Activated CD8-positive, alpha-beta T cell treated with anti-CD3 and anti-CD28 coated beads for 36 hours (primary cell): ENCODE measurements at regions not wholly inside any gene's neighbourhood (a gene's known extent, or its start where the extent isn't known, plus 50 kb on each side); places are given as distances from the start of the nearest gene placed in this dataset.

Source experiments
- ATAC-seq: fragments of 200-7000 bp; cut with Tn5 transposase; one replicate; pipeline ENCODE4 v1.10.0; 2021; ENCODE audit warnings: mild to moderate bottlenecking, moderate library complexity
- CTCF ChIA-PET: fragments of 350-600 bp; sonication (Branson Sonifier 250); formaldehyde crosslinking; loops from one replicate; lab custom pipeline; 2021; ENCODE audit warnings: antibody characterized with exemption; lab: Charles Lee
- POLR2A ChIA-PET: fragments of 350-600 bp; sonication (Branson Sonifier 250); formaldehyde crosslinking; loops from one replicate; lab custom pipeline; 2021; ENCODE audit warnings: antibody characterized with exemption; lab: Charles Lee
- DNase-seq: peaks from one replicate; pipeline ENCODE4 v3.0.0-alpha.2; 2020
- H3K27ac Mint-ChIP-seq: one replicate; pipeline ENCODE4 v1.8.0; 2021; ENCODE audit warnings: mild to moderate bottlenecking, mixed read lengths
- H3K27me3 Mint-ChIP-seq: one replicate; pipeline ENCODE4 v1.8.0; 2021; ENCODE audit warnings: mixed read lengths
- H3K36me3 Mint-ChIP-seq: one replicate; pipeline ENCODE4 v1.8.0; 2021; ENCODE audit warnings: low read depth, mixed read lengths
- H3K4me1 Mint-ChIP-seq: one replicate; pipeline ENCODE4 v1.8.0; 2021; ENCODE audit warnings: low read depth, mixed read lengths
- H3K4me3 Mint-ChIP-seq: one replicate; pipeline ENCODE4 v1.8.0; 2021; ENCODE audit warnings: mild to moderate bottlenecking, moderate library complexity, mixed read lengths
- H3K9me3 Mint-ChIP-seq: one replicate; pipeline ENCODE4 v1.8.0; 2021; ENCODE audit warnings: mixed read lengths
- CTCF ChIP-seq: fragments of 200-600 bp; IDR thresholded peaks from one replicate; pipeline ENCODE4 v1.8.0; 2022; ENCODE audit warnings: antibody characterized with exemption, mild to moderate bottlenecking
- intact Hi-C: fragments of 100-400 bp; cut with micrococcal nuclease; formaldehyde crosslinking; loops from one replicate; pipeline ENCODE4 v1.10.0; 2022

DNA sequence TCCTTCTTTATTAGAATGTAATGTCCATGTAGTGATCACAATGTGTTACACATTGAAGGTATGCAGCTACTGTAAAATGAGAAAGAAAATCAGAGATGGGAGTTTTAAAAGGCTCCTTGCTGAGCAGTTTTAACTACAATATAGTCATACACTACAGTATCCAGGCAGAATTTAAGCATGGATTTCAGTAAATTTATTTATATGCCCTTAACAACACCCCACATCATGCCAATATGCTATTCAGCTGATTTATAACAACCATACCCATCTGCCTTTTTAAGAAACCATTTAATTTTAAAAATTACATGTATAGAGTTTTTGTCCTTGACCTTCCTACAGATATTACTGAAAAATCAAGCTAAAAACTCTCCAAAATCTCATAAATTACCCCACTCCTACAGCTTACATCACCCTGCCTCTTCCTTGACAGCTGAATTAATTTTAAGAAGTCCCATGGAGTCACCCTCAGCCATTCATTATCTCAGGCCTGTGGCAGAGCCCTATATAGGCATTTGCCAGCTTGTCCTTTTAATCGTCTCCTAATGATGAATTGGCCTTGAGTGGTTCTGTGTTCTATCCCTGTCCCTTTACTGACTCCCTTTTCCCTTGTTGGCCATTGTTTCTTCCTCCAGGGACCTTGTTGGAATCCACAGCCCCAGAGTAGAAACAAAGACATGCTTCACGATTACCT is 797.6 kb upstream of the ARRDC4 start:
- Mint-ChIP-seq H3K36me3 (no peaks in the 10 kb centered on the region), H3K4me3 (no peak overlapping the region), H3K27ac (no peak overlapping the region), H3K9me3 (peaks cover 5% of the 10 kb centered on the region), H3K4me1 (no peaks in the 10 kb centered on the region), H3K27me3 (no peaks in the 10 kb centered on the region)
- intact Hi-C loops: loop anchor here (10.0 kb wide), 1 partner anchor 62 kb away; no protein-coding TSS in a partner anchor
- no peak for DNase-seq
- ChIA-PET CTCF (no interaction called here), POLR2A (no interaction called here)
- no peak for ATAC-seq
- TF ChIP-seq CTCF: no peak

GRCh38 chr15:97165205-97165604 is 795.3 kb upstream of the ARRDC4 start:
- no peak for TF ChIP-seq CTCF
- Mint-ChIP-seq H3K9me3 (peaks cover 5% of the 10 kb centered on the region), H3K27ac (no peak overlapping the region), H3K36me3 (no peaks in the 10 kb centered on the region), H3K4me3 (no peak overlapping the region), H3K27me3 (no peaks in the 10 kb centered on the region), H3K4me1 (no peaks in the 10 kb centered on the region)
- no peak for DNase-seq
- ChIA-PET POLR2A (no interaction called here), CTCF (no interaction called here)
- intact Hi-C loops: loop anchor here (10.0 kb wide), 1 partner anchor 60 kb away; no protein-coding TSS in a partner anchor
- ATAC-seq: no peak

GRCh38 chr15:97168704-97169475 is 791.6 kb upstream of the ARRDC4 start:
- Mint-ChIP-seq H3K27ac (no peak overlapping the region), H3K27me3 (no peaks in the 10 kb centered on the region), H3K36me3 (no peaks in the 10 kb centered on the region), H3K4me1 (no peaks in the 10 kb centered on the region), H3K9me3 (peaks cover 7% of the 10 kb centered on the region), H3K4me3 (no peak overlapping the region)
- intact Hi-C loops: loop anchor here (10.0 kb wide), 1 partner anchor 56 kb away; no protein-coding TSS in a partner anchor
- ATAC-seq (no peak), DNase-seq (no peak)
- ChIA-PET POLR2A (no interaction called here), CTCF (no interaction called here)
- TF ChIP-seq CTCF: no peak

DNA sequence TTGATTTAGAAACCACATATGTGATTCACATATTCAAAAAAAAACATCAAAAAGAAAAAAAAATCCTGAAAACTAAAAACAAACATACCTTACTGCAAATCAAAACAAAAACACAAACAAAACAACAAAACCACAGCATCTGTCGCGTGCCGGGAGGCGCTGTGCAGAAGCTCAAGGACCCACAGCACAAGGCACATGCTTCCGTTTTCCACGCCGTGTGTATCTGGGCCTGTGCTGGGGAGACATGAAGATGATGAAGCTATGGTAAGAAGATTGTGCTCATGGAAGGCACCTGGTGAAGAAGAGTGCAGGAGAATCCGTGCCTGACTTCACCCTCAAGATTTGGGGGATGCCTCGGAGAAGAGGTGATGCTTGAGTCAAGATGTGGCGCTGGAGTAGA is 788.9 kb upstream of the ARRDC4 start:
- ChIA-PET CTCF (no interaction called here), POLR2A (no interaction called here)
- Mint-ChIP-seq H3K27ac (no peak overlapping the region), H3K36me3 (no peaks in the 10 kb centered on the region), H3K9me3 (peaks cover 4% of the 10 kb centered on the region), H3K27me3 (peaks cover 3% of the 10 kb centered on the region), H3K4me3 (no peak overlapping the region), H3K4me1 (no peaks in the 10 kb centered on the region)
- no peak for ATAC-seq
- no peak for DNase-seq
- intact Hi-C loops: no loop called here
- TF ChIP-seq CTCF: no peak
